ENCODE measurements at regions not wholly inside any gene's neighbourhood (a gene's known extent, or its start where the extent isn't known, plus 50 kb on each side); places are given as distances from the start of the nearest gene placed in this dataset.

DNA sequence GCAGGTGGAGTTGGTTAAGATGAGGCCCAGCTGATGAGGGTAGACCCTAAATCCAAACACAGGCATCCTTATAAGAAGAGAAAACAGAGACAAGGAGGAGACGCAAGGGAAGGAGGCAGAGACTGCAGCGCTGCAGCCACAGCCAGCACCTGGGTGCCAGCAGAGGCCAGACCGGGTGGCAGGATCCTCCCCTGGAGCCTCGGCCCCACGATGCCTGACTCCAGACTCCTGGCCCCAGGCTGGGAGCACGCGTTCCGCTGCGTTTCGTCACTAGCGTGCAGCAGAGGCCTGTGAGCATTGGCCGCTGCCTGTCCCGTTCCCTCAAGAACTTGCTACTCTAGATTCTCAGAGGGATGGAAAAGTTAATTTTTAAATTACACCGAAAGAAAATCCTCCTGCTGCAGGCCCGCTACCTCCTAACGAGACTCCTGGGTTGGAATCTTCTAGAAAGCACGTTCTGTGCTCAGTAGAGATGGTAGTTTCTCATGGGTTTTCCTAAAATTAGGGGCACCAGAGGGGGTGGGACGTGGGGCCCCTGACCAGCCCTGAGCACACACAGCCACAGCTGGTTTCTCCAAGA, 57.7 kb upstream of the FBRSL1 start:
- intact Hi-C loops (cut with DNase I), result loop anchor here (10.0 kb wide), 1 partner anchor 53 kb away; no protein-coding TSS in a partner anchor
- H3K27ac ChIP-seq, result no peak overlapping the region
- H3K27me3 ChIP-seq, result no peaks in the 10 kb centered on the region
- no peaks in the 10 kb centered on the region for H3K9me3 ChIP-seq
- no peak overlapping the region for H3K4me3 ChIP-seq
- DNase-seq (no peak), ATAC-seq (no peak)
- WGBS, 2 donors, result 90 to 98% methylated on average over 8 to 18 of the region's 18 CpGs
- H3K36me3 ChIP-seq (replicated peaks in 1 of 2; ENCODE audit: insufficient read depth in 1 of 2, low read depth in 2 of 2), result no peaks in the 10 kb centered on the region
- TF ChIP-seq, protein P1, sequence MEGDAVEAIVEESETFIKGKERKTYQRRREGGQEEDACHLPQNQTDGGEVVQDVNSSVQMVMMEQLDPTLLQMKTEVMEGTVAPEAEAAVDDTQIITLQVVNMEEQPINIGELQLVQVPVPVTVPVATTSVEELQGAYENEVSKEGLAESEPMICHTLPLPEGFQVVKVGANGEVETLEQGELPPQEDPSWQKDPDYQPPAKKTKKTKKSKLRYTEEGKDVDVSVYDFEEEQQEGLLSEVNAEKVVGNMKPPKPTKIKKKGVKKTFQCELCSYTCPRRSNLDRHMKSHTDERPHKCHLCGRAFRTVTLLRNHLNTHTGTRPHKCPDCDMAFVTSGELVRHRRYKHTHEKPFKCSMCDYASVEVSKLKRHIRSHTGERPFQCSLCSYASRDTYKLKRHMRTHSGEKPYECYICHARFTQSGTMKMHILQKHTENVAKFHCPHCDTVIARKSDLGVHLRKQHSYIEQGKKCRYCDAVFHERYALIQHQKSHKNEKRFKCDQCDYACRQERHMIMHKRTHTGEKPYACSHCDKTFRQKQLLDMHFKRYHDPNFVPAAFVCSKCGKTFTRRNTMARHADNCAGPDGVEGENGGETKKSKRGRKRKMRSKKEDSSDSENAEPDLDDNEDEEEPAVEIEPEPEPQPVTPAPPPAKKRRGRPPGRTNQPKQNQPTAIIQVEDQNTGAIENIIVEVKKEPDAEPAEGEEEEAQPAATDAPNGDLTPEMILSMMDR (IDR thresholded peaks at IDR 0.05), result no peak
- no peak for TF ChIP-seq POLR2A (IDR thresholded peaks at IDR 0.05)
- peaks cover 67% of the 10 kb centered on the region for H3K4me1 ChIP-seq

DNA sequence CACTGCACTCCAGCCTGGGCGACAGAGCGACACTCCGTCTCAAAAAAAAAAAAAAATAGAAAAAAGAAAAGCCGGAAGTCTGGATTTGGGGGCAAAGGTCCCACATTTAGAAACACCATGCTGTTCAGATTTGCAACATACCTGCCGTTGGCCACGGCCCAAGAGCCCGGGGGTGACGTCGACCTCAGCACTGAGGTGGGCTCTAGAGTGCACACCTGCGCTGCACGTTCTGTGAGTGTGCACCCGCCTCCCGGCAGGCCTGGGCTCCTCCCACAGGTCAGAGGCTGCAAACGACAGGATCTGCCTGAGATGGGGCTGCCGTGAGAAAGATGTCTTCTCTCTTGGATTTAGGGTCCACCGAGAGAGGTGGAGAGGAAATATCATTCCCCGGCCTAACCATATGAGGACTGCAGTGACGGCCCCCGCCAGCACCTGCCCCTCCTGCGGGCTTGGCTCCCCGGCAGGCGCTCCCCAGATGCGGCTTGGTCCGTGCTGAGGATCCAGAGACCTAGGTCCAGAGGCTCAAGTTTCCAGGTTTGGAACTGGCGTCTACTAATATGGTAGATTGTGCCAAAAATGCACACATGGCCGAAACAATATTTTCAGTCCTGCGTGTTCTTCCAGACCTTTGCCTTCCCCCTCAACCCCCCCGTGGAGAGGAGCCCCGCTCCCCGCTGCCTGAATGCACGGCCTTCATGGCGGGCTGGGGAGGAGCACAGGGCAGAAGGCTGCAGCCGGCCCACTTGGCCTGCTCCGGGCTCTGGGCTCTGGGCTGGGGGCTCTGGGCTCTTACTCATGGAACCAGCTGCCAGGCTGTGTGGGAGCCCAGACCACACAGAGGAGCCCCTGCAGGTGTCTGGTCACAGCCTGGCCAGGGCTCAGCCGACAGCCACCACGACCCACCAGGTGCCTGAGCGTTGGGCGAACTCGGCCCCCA, 58.8 kb upstream of the FBRSL1 start:
- ATAC-seq, result no peak
- intact Hi-C loops (cut with DNase I), result loop anchor here (10.0 kb wide), 1 partner anchor 54 kb away; no protein-coding TSS in a partner anchor
- DNase-seq, result no peak
- no peaks in the 10 kb centered on the region for H3K9me3 ChIP-seq
- H3K27me3 ChIP-seq, result no peaks in the 10 kb centered on the region
- no peaks in the 10 kb centered on the region for H3K36me3 ChIP-seq (replicated peaks in 1 of 2; ENCODE audit: insufficient read depth in 1 of 2, low read depth in 2 of 2)
- TF ChIP-seq, protein P1 (IDR thresholded peaks at IDR 0.05), result no peak
- TF ChIP-seq POLR2A (IDR thresholded peaks at IDR 0.05), result no peak
- H3K27ac ChIP-seq, result peak overlapping the region in 3 of 4 donors; percentile 90 to 98 (median 93)
- WGBS, 2 donors, result 73 to 78% methylated on average over 21 to 39 of the region's 39 CpGs
- H3K4me1 ChIP-seq, result peaks cover 66% of the 10 kb centered on the region
- H3K4me3 ChIP-seq, result no peak overlapping the region

DNA sequence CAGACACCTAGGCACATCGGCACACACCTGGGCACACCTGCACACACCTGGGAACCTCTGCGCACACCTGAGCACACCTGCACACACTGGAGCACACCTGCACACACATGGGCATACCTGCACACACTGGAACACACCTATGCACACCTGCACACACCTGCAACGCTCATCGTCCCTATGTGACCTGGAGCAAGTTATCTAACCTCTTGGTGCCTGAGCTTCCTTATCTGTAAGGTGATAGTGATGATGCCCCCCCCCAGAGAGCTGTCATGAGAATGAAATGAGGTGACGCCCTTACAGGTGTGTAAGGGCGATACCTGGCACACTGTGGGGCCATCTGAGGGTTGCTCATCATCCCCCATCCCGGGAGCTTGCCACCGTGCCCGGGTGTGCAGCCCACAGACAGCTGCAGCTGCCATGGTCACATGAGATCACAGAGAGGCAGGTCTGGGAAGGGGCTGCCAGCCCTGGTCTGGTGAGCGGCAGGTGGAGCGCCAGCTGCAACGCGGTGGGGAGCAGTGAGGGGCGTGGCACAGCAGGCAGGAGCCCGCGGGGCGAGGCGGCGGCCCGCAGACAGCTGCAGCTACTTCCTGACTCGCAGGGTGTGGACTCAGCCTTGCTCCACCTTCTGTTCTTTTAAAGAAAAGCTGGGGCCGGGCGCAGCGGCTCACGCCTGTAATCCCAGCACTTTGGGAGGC, 59.9 kb upstream of the FBRSL1 start:
- H3K27me3 ChIP-seq, result no peaks in the 10 kb centered on the region
- H3K36me3 ChIP-seq (replicated peaks in 1 of 2; ENCODE audit: insufficient read depth in 1 of 2, low read depth in 2 of 2), result no peaks in the 10 kb centered on the region
- peak overlapping the region; percentile 90 to 98 (median 96) for H3K27ac ChIP-seq
- DNase-seq (peak; percentile 68 to 89 (median 84)), ATAC-seq (peak; percentile 12)
- intact Hi-C loops (cut with DNase I), result loop anchor here (10.0 kb wide), 1 partner anchor 55 kb away; no protein-coding TSS in a partner anchor
- TF ChIP-seq, protein P1 (IDR thresholded peaks at IDR 0.05), result peak in 1 of 7 experiments; percentile 8
- peak in 1 of 3 donors; percentile 33 for TF ChIP-seq POLR2A (IDR thresholded peaks at IDR 0.05)
- peaks cover 71% of the 10 kb centered on the region for H3K4me1 ChIP-seq
- 11% methylated on average over 25 of the region's 25 CpGs; no CpG with 5 or more reads in 1 of the 2 donors for WGBS, 2 donors
- H3K4me3 ChIP-seq, result no peak overlapping the region
- no peaks in the 10 kb centered on the region for H3K9me3 ChIP-seq

DNA sequence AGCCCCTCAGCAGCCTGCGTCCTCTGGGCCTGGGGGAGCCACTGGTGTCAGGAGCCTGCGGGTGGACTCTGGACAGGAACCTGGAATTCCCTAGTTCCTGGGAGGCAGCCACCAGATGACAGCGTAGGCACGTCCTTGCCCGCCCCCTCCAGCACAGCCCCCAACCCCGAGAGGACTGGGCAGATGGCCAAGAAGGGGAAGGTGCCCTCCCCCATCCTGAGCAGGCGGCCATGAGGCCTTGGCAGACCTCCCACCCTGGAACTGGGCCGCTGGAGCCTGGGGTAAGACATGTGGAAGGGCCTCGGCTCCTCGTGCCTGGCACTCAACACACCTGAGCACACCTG, 60.4 kb upstream of the FBRSL1 start:
- intact Hi-C loops (cut with DNase I), result no loop called here
- Histone ChIP-seq H3K4me1 (peaks cover 71% of the 10 kb centered on the region), H3K4me3 (no peak overlapping the region), H3K27me3 (no peaks in the 10 kb centered on the region), H3K27ac (peak overlapping the region; percentile 90 to 98 (median 96)), H3K9me3 (no peaks in the 10 kb centered on the region), H3K36me3 (replicated peaks in 1 of 2; ENCODE audit: insufficient read depth in 1 of 2, low read depth in 2 of 2) (no peaks in the 10 kb centered on the region)
- 0% methylated on average over 10 of the region's 10 CpGs; no CpG with 5 or more reads in 1 of the 2 donors for WGBS, 2 donors
- DNase-seq (peak; percentile 81 to 90 (median 86)), ATAC-seq (peak; percentile 44)
- TF ChIP-seq POLR2A (IDR thresholded peaks at IDR 0.05), result no peak
- TF ChIP-seq, protein P1 (IDR thresholded peaks at IDR 0.05), result no peak

Data from body of pancreas (tissue), 4 donors.